ENCODE measurements at regions not wholly inside any gene's neighbourhood (a gene's known extent, or its start where the extent isn't known, plus 50 kb on each side); places are given as distances from the start of the nearest gene placed in this dataset.

GRCh38 chr5:175796536-175797499 lies 74.6 kb upstream of the CPLX2 start:
- DNase-seq (ENCODE audit: low read depth) = peak; percentile 80
- TF ChIP-seq CTCF (IDR thresholded peaks at IDR 0.05; ENCODE audit: low read length, missing control alignments) = no peak
- H3K4me3 ChIP-seq (replicated peaks; ENCODE audit: low read depth, low read length) = peak overlapping the region; percentile 21

- no peak for TF ChIP-seq CTCF (IDR thresholded peaks at IDR 0.05; ENCODE audit: low read length, missing control alignments)
- no peak overlapping the region for H3K4me3 ChIP-seq (replicated peaks; ENCODE audit: low read depth, low read length)
- DNase-seq (ENCODE audit: low read depth) = no peak
Measured at GRCh38 chr5:175797521-175798038, 73.8 kb upstream of the CPLX2 start.

- H3K4me3 ChIP-seq (replicated peaks; ENCODE audit: low read depth, low read length) = no peak overlapping the region
- TF ChIP-seq CTCF (IDR thresholded peaks at IDR 0.05; ENCODE audit: low read length, missing control alignments) = no peak
- no peak for DNase-seq (ENCODE audit: low read depth)
Measured at GRCh38 chr5:175798626-175799025, 72.8 kb upstream of the CPLX2 start.

DNA sequence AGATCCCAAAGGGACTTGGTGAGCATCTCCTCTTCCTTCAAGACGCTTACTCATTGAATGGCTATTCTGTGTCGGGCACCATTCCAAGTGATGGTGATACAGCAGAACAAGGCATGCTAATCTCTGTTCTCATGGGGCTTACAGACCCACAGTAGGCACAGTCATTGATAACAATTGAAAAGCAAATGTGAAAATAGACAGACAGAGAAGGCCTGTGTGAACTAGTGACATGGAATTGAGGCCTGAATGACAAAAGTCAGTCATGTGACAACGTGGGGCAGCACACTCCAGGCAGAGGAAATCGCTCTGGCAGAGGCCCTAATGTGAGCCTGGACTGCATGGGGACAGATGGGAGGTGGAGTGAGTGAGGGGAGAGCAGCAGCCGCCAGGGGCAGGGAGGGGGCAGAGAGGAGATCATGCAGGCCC lies 70.7 kb upstream of the CPLX2 start:
- DNase-seq (ENCODE audit: low read depth) = no peak
- TF ChIP-seq CTCF (IDR thresholded peaks at IDR 0.05; ENCODE audit: low read length, missing control alignments) = no peak
- no peak overlapping the region for H3K4me3 ChIP-seq (replicated peaks; ENCODE audit: low read depth, low read length)

DNA sequence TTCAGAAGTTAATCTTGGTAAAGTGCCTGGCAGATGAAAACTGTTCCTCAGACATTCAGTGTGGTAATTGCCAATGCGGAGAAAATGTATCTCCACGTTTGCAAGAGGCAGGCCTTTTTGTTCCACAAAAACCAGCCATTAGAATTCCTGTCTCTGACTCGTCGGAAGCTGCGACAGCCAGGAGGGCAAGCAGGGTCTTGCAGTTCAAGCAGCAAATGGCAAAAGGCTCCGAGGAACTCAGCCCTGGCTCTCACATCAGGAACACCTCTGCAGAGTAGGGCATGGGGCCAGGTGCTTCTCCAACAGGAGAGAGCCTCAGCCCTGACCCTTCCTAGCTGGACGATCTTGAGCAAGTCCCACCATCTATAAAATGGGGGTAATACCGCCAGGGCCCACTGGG lies 69.0 kb upstream of the CPLX2 start:
- no peak for TF ChIP-seq CTCF (IDR thresholded peaks at IDR 0.05; ENCODE audit: low read length, missing control alignments)
- H3K4me3 ChIP-seq (replicated peaks; ENCODE audit: low read depth, low read length) = no peak overlapping the region
- DNase-seq (ENCODE audit: low read depth) = no peak

DNA sequence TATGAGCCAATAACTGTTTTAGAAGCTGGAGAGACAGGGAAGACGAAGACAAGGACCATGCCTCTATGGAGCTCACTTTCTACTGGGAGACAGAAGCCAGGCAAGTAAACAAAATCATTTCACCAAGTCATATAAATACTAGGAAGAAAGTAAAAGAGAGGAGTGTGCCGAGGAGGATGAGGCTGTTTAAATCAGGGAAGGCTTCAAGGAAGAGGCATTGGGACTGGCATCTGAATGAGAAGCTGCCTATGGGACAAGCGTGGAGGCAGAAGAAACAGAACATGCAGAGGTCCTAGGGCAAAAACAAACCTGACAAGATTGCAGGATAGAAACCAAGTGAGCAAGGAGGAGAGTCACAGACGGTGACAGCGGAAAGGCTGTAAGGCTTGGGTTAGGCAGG lies 68.1 kb upstream of the CPLX2 start:
- no peak overlapping the region for H3K4me3 ChIP-seq (replicated peaks; ENCODE audit: low read depth, low read length)
- TF ChIP-seq CTCF (IDR thresholded peaks at IDR 0.05; ENCODE audit: low read length, missing control alignments) = no peak
- DNase-seq (ENCODE audit: low read depth) = no peak

Measured in fibroblast of pulmonary artery (primary cell).